HepG2 (cell line): ENCODE measurements at regions not wholly inside any gene's neighbourhood (a gene's known extent, or its start where the extent isn't known, plus 50 kb on each side); places are given as distances from the start of the nearest gene placed in this dataset.

Source experiments
- ATAC-seq: fragments of 200-7000 bp; cut with Tn5 transposase; 3 replicates; pipeline ENCODE4 v1.9.1; 2020; ENCODE audit warnings: mild to moderate bottlenecking, moderate library complexity
- BruUV-seq: library from RNA; stranded (reverse); fragments of 400-500 nt; replicated peaks from 2 replicates; lab custom pipeline; 2021; lab: Mats Ljungman, UMichigan
- CTCF ChIA-PET: fragments of 300-600 bp; formaldehyde crosslinking; extraction: SDS; loops from one replicate; lab custom pipeline; 2021; ENCODE audit warnings: low total read pairs, inconsistent platforms, low intra/inter-chr PET ratio; lab: Yijun Ruan, JAX
- POLR2A ChIA-PET: fragments of 350-600 bp; sonication (Branson Sonifier 250); formaldehyde crosslinking; loops from one replicate; lab custom pipeline; 2020; ENCODE audit warnings: antibody characterized with exemption, inconsistent platforms; lab: Yijun Ruan, JAX
- DNase-seq: peaks from one replicate; pipeline ENCODE4 v3.0.0-alpha.2; 2015; ENCODE audit warnings: low spot score
- FAIRE-seq: peaks from 3 replicates; lab custom pipeline; 2011; peaks lifted over from hg19 to GRCh38; lab: Jason Lieb, UNC
- H2AFZ ChIP-seq: one replicate; pipeline ENCODE4 v1.6.1; 2011; ENCODE audit warnings: low read length, inconsistent platforms
- H3K27ac ChIP-seq: fragments of 300-600 bp; 3 replicates; pipeline ENCODE4 v1.8.0; 2011; ENCODE audit warnings: mixed run types, mild to moderate bottlenecking, mixed read lengths, low read length, inconsistent platforms; ENCODE audit not compliant: insufficient read depth; ENCODE audit errors: extremely low read length
- H3K27me3 ChIP-seq, 2 experiments: fragments of 200-600 bp in 1 of 2; 2 replicates in 1 of 2; 3 replicates in 1 of 2; pipeline versions ENCODE4 v1.6.0 to v1.8.0; 2011; ENCODE audit warnings: low read length in 2 of 2, mild to moderate bottlenecking in 2 of 2, moderate library complexity in 2 of 2, inconsistent platforms in 1 of 2; ENCODE audit not compliant: insufficient read depth in 2 of 2, control insufficient read depth in 1 of 2
- H3K36me3 ChIP-seq, 2 experiments: fragments of 200-600 bp in 1 of 2; replicated peaks in 1 of 2; 2 replicates in 1 of 2; 3 replicates in 1 of 2; pipeline versions ENCODE4 v1.5.1 to v1.8.0; 2011; ENCODE audit warnings: low read length in 2 of 2, inconsistent platforms in 1 of 2; ENCODE audit not compliant: insufficient read depth in 2 of 2, control insufficient read depth in 1 of 2
- H3K4me1 ChIP-seq: 2 replicates; pipeline ENCODE4 v1.5.1; 2012; ENCODE audit warnings: low read length, inconsistent platforms; ENCODE audit not compliant: insufficient read depth
- H3K4me2 ChIP-seq: 2 replicates; pipeline ENCODE4 v1.6.0; 2011; ENCODE audit warnings: low read depth, low read length, inconsistent platforms
- H3K4me3 ChIP-seq, 3 experiments: fragments of 200-600 bp in 1 of 3; sonication (generic), shearing (Covaris generic) in 1 of 3; replicated peaks in 1 of 3; 2 replicates each; pipeline ENCODE4 v1.5.1; 2011 to 2016; ENCODE audit warnings: low read length in 3 of 3, inconsistent platforms in 2 of 3, low read depth in 2 of 3, mild to moderate bottlenecking in 2 of 3, control low read depth in 1 of 3, mixed read lengths in 1 of 3; ENCODE audit not compliant: insufficient read depth in 1 of 3
- H3K79me2 ChIP-seq: one replicate; pipeline ENCODE4 v1.6.1; 2011; ENCODE audit warnings: low read length, inconsistent platforms; ENCODE audit not compliant: insufficient read depth
- H3K9ac ChIP-seq: 2 replicates; pipeline ENCODE4 v1.6.0; 2011; ENCODE audit warnings: mild to moderate bottlenecking, low read depth, low read length, inconsistent platforms; ENCODE audit not compliant: insufficient read depth
- H3K9me3 ChIP-seq: 2 replicates; pipeline ENCODE4 v1.5.1; 2012; ENCODE audit warnings: mild to moderate bottlenecking, low read length
- H4K20me1 ChIP-seq: 2 replicates; pipeline ENCODE4 v1.6.0; 2011; ENCODE audit warnings: inconsistent platforms, mild to moderate bottlenecking, low read length, moderate library complexity; ENCODE audit not compliant: insufficient read depth
- ARNT ChIP-seq: fragments of 450-650 bp; IDR thresholded peaks from 2 replicates; pipeline ENCODE4 v1.6.1; 2017
- CBX5 ChIP-seq: sonication (generic); formaldehyde crosslinking; IDR thresholded peaks from 2 replicates; pipeline ENCODE4 v1.4.0; 2020; ENCODE audit warnings: missing genetic modification reagents, borderline replicate concordance
- FOXO1 ChIP-seq: sonication (generic); formaldehyde crosslinking; IDR thresholded peaks from 2 replicates; pipeline ENCODE4 v1.4.0; 2020; ENCODE audit warnings: missing genetic modification reagents
- FOXP1 ChIP-seq, 2 experiments: fragments of 450-650 bp in 1 of 2; IDR thresholded peaks; 2 replicates each; pipeline ENCODE4 v1.6.1; 2017 to 2018; ENCODE audit warnings: antibody characterized with exemption in 1 of 2
- MAFF ChIP-seq: IDR thresholded peaks from 2 replicates; pipeline ENCODE4 v1.6.1; 2011; ENCODE audit warnings: low read depth, low read length, improper control_type of control experiment
- MAFK ChIP-seq, 2 experiments: IDR thresholded peaks in 1 of 2; conservative IDR thresholded peaks in 1 of 2; 2 replicates each; pipeline ENCODE4 v1.6.1; 2011; ENCODE audit warnings: improper control_type of control experiment in 2 of 2, low read length in 2 of 2
- NRL ChIP-seq: sonication (generic); formaldehyde crosslinking; IDR thresholded peaks from 2 replicates; pipeline ENCODE4 v1.5.0; 2020; ENCODE audit warnings: missing genetic modification reagents, mild to moderate bottlenecking, moderate library complexity, borderline replicate concordance
- SOX5 ChIP-seq: IDR thresholded peaks from 2 replicates; pipeline ENCODE4 v1.6.1; 2016; ENCODE audit warnings: borderline replicate concordance
- ZNF564 ChIP-seq: sonication (generic); formaldehyde crosslinking; IDR thresholded peaks from 2 replicates; pipeline ENCODE4 v1.8.1; 2023; ENCODE audit warnings: mild to moderate bottlenecking, missing genetic modification reagents
- ZNF709 ChIP-seq: sonication (generic); formaldehyde crosslinking; IDR thresholded peaks from 2 replicates; pipeline ENCODE4 v1.5.0; 2020; ENCODE audit warnings: mild to moderate bottlenecking, missing genetic modification reagents
- WGBS: methylation state at CpG from one replicate; pipeline ENCODE4 v1.1.6; 2017; ENCODE audit warnings: low lambda C conversion rate; 5-methylcytosine and 5-hydroxymethylcytosine counted together
- in situ Hi-C: cut with HindIII; loops from 2 replicates; pipeline ENCODE4 v1.10.0; 2017; ENCODE audit warnings: low pct_unique_long_range_greater_than_20kb; ENCODE audit not compliant: extremely low pct_ligation_motif_present
- intact Hi-C: fragments of 100-400 bp; cut with micrococcal nuclease; formaldehyde crosslinking; loops from one replicate; pipeline ENCODE4 v1.10.0; 2022; ENCODE audit not compliant: unreplicated experiment
- TF ChIP-seq, protein P1 (sequence below): IDR thresholded peaks from 2 replicates; pipeline ENCODE4 v1.6.1; 2016; ENCODE audit warnings: low read depth, missing genetic modification reagents, missing compliant biosample characterization
- TF ChIP-seq, protein P2 (sequence below): sonication (generic); formaldehyde crosslinking; IDR thresholded peaks from 2 replicates; pipeline ENCODE4 v1.5.0; 2020; ENCODE audit warnings: missing genetic modification reagents
- TF ChIP-seq, protein P3 (sequence below): IDR thresholded peaks from 2 replicates; pipeline ENCODE4 v1.6.1; 2018; ENCODE audit warnings: missing genetic modification reagents, mild to moderate bottlenecking, missing compliant biosample characterization

DNA sequence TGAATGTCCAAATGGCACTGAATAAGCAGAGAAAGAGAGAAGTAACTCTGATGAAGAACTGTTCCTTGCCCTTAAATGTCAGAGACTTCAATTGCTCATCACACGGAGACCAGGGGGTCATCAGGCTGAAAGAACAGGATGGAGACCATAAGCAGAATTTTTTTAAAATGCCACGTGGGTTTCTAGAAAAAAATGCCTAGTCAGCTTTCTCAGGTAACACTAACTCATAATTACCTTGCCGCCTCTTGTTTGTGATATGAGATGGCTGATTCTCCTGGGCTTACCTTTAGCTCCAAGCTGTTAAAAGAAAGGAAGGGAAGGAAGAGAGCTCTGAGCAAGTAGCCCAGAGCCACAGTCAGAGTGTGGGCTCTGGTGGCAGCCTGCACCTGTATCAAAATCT lies 372.0 kb downstream of the GPAM start:
- FAIRE-seq (no peak), DNase-seq (no peak), ATAC-seq (no peak)
- ChIA-PET POLR2A (no interaction called here), CTCF (no interaction called here)
- Histone ChIP-seq H3K4me1 (no peaks in the 10 kb centered on the region), H3K9ac (no peak overlapping the region), H3K27me3 (no peaks in the 10 kb centered on the region), H3K27ac (no peak overlapping the region), H3K79me2 (no peaks in the 10 kb centered on the region), H2AFZ (no peak overlapping the region), H3K4me3 (no peak overlapping the region), H4K20me1 (no peaks in the 10 kb centered on the region), H3K36me3 (no peaks in the 10 kb centered on the region), H3K4me2 (no peak overlapping the region), H3K9me3 (no peaks in the 10 kb centered on the region)
- BruUV-seq: no TSS peak
- in situ Hi-C loops: no loop called here
- WGBS: 18% methylated on average over 3 of the region's 3 CpGs
- intact Hi-C loops: no loop called here
- TF ChIP-seq ZNF709 (CRISPR knock-in tag): no peak
- TF ChIP-seq MAFK (conservative IDR thresholded peaks at IDR 0.05 in 1 of 2, IDR thresholded peaks at IDR 0.05 in 1 of 2; ENCODE audit: low read length in 2 of 2): peak; percentile 58 to 86; a peak in 3 of 4 replicates
- no peak for TF ChIP-seq FOXP1 (IDR thresholded peaks at IDR 0.05)
- no peak for TF ChIP-seq FOXP1 (CRISPR knock-in tag; IDR thresholded peaks at IDR 0.05)
- no peak for TF ChIP-seq FOXO1 (CRISPR knock-in tag)
- TF ChIP-seq, protein P1, sequence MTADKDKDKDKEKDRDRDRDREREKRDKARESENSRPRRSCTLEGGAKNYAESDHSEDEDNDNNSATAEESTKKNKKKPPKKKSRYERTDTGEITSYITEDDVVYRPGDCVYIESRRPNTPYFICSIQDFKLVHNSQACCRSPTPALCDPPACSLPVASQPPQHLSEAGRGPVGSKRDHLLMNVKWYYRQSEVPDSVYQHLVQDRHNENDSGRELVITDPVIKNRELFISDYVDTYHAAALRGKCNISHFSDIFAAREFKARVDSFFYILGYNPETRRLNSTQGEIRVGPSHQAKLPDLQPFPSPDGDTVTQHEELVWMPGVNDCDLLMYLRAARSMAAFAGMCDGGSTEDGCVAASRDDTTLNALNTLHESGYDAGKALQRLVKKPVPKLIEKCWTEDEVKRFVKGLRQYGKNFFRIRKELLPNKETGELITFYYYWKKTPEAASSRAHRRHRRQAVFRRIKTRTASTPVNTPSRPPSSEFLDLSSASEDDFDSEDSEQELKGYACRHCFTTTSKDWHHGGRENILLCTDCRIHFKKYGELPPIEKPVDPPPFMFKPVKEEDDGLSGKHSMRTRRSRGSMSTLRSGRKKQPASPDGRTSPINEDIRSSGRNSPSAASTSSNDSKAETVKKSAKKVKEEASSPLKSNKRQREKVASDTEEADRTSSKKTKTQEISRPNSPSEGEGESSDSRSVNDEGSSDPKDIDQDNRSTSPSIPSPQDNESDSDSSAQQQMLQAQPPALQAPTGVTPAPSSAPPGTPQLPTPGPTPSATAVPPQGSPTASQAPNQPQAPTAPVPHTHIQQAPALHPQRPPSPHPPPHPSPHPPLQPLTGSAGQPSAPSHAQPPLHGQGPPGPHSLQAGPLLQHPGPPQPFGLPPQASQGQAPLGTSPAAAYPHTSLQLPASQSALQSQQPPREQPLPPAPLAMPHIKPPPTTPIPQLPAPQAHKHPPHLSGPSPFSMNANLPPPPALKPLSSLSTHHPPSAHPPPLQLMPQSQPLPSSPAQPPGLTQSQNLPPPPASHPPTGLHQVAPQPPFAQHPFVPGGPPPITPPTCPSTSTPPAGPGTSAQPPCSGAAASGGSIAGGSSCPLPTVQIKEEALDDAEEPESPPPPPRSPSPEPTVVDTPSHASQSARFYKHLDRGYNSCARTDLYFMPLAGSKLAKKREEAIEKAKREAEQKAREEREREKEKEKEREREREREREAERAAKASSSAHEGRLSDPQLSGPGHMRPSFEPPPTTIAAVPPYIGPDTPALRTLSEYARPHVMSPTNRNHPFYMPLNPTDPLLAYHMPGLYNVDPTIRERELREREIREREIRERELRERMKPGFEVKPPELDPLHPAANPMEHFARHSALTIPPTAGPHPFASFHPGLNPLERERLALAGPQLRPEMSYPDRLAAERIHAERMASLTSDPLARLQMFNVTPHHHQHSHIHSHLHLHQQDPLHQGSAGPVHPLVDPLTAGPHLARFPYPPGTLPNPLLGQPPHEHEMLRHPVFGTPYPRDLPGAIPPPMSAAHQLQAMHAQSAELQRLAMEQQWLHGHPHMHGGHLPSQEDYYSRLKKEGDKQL (CRISPR knock-in tag): no peak
- TF ChIP-seq ARNT: no peak
- no peak for TF ChIP-seq NRL (CRISPR knock-in tag)
- TF ChIP-seq, protein P2, sequence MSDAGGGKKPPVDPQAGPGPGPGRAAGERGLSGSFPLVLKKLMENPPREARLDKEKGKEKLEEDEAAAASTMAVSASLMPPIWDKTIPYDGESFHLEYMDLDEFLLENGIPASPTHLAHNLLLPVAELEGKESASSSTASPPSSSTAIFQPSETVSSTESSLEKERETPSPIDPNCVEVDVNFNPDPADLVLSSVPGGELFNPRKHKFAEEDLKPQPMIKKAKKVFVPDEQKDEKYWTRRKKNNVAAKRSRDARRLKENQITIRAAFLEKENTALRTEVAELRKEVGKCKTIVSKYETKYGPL (CRISPR knock-in tag): no peak
- TF ChIP-seq ZNF564 (CRISPR knock-in tag): no peak
- peak; percentile 76 for TF ChIP-seq MAFF
- no peak for TF ChIP-seq CBX5 (CRISPR knock-in tag)
- TF ChIP-seq SOX5: no peak
- TF ChIP-seq, protein P3, sequence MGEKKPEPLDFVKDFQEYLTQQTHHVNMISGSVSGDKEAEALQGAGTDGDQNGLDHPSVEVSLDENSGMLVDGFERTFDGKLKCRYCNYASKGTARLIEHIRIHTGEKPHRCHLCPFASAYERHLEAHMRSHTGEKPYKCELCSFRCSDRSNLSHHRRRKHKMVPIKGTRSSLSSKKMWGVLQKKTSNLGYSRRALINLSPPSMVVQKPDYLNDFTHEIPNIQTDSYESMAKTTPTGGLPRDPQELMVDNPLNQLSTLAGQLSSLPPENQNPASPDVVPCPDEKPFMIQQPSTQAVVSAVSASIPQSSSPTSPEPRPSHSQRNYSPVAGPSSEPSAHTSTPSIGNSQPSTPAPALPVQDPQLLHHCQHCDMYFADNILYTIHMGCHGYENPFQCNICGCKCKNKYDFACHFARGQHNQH (CRISPR knock-in tag): no peak
